Right cardiac atrium (tissue), 5 donors: ENCODE measurements at regions not wholly inside any gene's neighbourhood (a gene's known extent, or its start where the extent isn't known, plus 50 kb on each side); places are given as distances from the start of the nearest gene placed in this dataset.

Experiments used
- ATAC-seq, 2 donors: fragments of 200-7000 bp; cut with Tn5 transposase; one replicate each; pipeline versions ENCODE4 v1.8.0 to v1.9.1; 2020; ENCODE audit warnings: moderate library complexity in 2 of 2, mild to moderate bottlenecking in 1 of 2
- DNase-seq, 3 donors: peaks; one replicate each; pipeline ENCODE4 v3.0.0-alpha.2; 2020
- H3K27ac ChIP-seq: one replicate; pipeline ENCODE4 v1.5.1; 2013; ENCODE audit warnings: mild to moderate bottlenecking, low read length, control low read depth, moderate library complexity
- H3K27me3 ChIP-seq: one replicate; pipeline ENCODE4 v1.6.1; 2013; ENCODE audit not compliant: control insufficient read depth, insufficient read depth
- H3K4me1 ChIP-seq: one replicate; pipeline ENCODE4 v1.6.1; 2013; ENCODE audit warnings: low read length; ENCODE audit not compliant: control insufficient read depth, insufficient read depth
- H3K4me3 ChIP-seq: one replicate; pipeline ENCODE4 v1.5.1; 2013; ENCODE audit warnings: low read length, control low read depth
- H3K9me3 ChIP-seq: one replicate; pipeline ENCODE4 v1.6.1; 2013; ENCODE audit warnings: low read length; ENCODE audit not compliant: control insufficient read depth
- WGBS: extraction: QIAGEN DNeasy Blood & Tissue Kit; methylation state at CpG from one replicate; pipeline ENCODE4 v1.1.7; 2013; 5-methylcytosine and 5-hydroxymethylcytosine counted together
- intact Hi-C, 4 donors: fragments of 100-400 bp; cut with DNase I; formaldehyde crosslinking; loops; one replicate each; pipeline versions ENCODE4 v1.11.0 to v1.14.0; 2022 to 2023
- donor health status: healthy with polysubstance abuse.
- donor health status: DM: no; HTN: yes; CAD: no.
- donor health status: DM: no; HTN: no; CAD: no.
- donor health status: DM: no; HTN: yes; CAD: no; lungs with severe emphysema.
- donor health status: DM: yes; HTN: yes; CAD: no.

DNA sequence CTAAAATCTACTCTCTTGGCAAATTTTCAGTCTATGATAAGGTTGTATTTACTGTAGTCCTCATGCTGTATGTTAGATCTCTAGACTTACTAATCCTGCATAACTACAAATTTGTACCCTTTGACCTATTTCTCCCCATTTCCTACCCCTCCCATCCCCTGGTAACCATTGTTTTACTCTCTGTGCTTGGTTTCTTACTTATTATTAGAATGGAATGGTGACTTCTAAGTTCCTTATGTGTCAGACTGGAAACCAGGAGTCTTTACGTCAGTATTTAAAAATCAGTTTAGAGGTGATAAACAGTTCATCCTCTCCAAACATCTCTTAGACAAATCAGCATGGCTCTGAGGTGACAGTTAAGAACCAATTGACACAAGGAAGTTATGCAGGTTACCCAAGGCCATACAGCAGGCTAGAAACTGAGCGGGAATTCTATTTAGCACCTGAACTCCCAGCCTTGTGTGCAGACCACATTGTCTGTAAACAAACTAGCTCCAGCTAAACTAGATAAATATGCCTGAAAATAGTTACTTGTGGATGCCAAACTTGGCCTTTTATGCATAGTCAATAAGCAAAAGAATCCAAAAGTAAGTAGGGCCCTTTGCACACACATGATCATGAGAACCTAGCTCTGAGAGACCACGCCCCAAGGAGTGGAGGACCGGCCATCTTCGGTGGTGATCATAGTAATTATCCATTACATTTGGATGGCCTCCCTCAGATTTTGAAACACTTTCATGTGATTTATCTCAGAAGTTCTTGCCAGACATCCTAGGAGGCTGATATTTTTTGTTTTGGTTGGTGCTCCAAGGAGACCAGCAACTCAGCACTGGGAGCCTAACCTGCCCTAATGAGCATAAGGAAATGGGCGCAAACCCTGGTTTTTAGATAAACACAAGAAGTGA, 72.3 kb upstream of the BOC start:
- no peak overlapping the region for H3K27ac ChIP-seq
- 72% methylated on average over 6 of the region's 6 CpGs for WGBS
- intact Hi-C loops, result loop anchor here in 1 of 4 donors (5.0 kb wide), 2 partner anchors 73 to 148 kb away; partner anchors contain the start of gene BOC
- ATAC-seq (peak; percentile 68 to 82), DNase-seq (no peak)
- H3K27me3 ChIP-seq, result no peaks in the 10 kb centered on the region
- H3K4me1 ChIP-seq, result no peaks in the 10 kb centered on the region
- no peak overlapping the region for H3K4me3 ChIP-seq
- no peaks in the 10 kb centered on the region for H3K9me3 ChIP-seq

GRCh38 chr3:113140876-113141275, 70.5 kb upstream of the BOC start:
- no peak for ATAC-seq
- WGBS, result 88% methylated on average over 2 of the region's 2 CpGs
- Histone ChIP-seq H3K27ac (no peak overlapping the region), H3K4me3 (no peak overlapping the region), H3K9me3 (no peaks in the 10 kb centered on the region), H3K4me1 (no peaks in the 10 kb centered on the region), H3K27me3 (no peaks in the 10 kb centered on the region)
- intact Hi-C loops, result no loop called here
- DNase-seq, result no peak

DNA sequence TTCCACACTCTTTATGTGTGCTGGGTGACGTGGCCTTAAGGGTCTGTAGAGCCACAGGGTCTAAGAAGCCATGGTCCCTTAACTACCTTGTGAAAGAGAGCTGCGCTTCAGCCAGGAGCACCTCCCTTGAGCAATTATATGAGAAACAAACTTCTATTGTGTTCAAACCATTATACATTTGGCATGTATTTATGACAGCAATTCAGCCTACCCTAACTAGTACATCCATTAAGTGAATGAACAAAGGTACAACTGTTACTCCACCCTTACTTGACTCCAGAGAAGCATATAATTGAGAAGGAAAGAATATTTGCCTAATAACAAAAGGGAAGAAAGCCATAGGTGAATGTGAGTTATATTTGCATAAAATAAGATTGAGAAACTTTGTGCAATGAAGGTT, 69.8 kb upstream of the BOC start:
- DNase-seq, result no peak
- H3K27me3 ChIP-seq, result no peaks in the 10 kb centered on the region
- no peaks in the 10 kb centered on the region for H3K9me3 ChIP-seq
- WGBS, result 95% methylated on average over 2 of the region's 2 CpGs
- intact Hi-C loops, result no loop called here
- no peak for ATAC-seq
- no peaks in the 10 kb centered on the region for H3K4me1 ChIP-seq
- H3K27ac ChIP-seq, result no peak overlapping the region
- no peak overlapping the region for H3K4me3 ChIP-seq

DNA sequence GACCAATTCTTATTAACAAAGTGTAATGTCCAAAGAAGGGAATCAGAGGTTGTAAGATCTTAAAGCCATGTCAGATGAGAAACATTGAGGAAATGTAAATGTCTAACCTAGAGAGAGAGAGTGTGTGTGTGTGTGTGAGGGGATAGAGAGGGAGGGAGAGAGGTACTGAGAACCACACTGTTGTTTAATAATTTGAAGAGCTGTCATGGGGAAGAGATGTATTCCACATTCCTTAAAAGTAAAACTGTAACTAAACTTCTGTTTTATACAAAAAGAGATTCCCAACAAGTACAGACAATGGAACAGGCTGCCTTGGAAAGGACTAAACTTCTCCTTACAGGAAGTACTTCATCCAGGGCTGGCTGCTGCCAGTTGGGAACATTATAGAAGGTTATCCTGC, 68.9 kb upstream of the BOC start:
- Histone ChIP-seq H3K27me3 (no peaks in the 10 kb centered on the region), H3K4me1 (no peaks in the 10 kb centered on the region), H3K27ac (no peak overlapping the region), H3K4me3 (no peak overlapping the region), H3K9me3 (no peaks in the 10 kb centered on the region)
- intact Hi-C loops, result no loop called here
- ATAC-seq (no peak), DNase-seq (no peak)

GRCh38 chr3:113143353-113143752, 68.0 kb upstream of the BOC start:
- DNase-seq, result no peak
- no peaks in the 10 kb centered on the region for H3K4me1 ChIP-seq
- H3K4me3 ChIP-seq, result no peak overlapping the region
- ATAC-seq, result no peak
- 98% methylated on average over 1 of the region's 1 CpG for WGBS
- no peaks in the 10 kb centered on the region for H3K9me3 ChIP-seq
- H3K27ac ChIP-seq, result no peak overlapping the region
- H3K27me3 ChIP-seq, result no peaks in the 10 kb centered on the region
- intact Hi-C loops, result no loop called here

- no peaks in the 10 kb centered on the region for H3K9me3 ChIP-seq
- intact Hi-C loops, result no loop called here
- peak in 1 of 2 donors; percentile 44 for ATAC-seq
- no peak overlapping the region for H3K4me3 ChIP-seq
- no peaks in the 10 kb centered on the region for H3K27me3 ChIP-seq
- peak overlapping the region; percentile 70 for H3K27ac ChIP-seq
- DNase-seq, result peak in 1 of 3 donors; percentile 66
- WGBS, result 61% methylated on average over 9 of the region's 9 CpGs
- H3K4me1 ChIP-seq, result no peaks in the 10 kb centered on the region
These were observed 63.6 kb upstream of the BOC start for GRCh38 chr3:113147681-113148261.

DNA sequence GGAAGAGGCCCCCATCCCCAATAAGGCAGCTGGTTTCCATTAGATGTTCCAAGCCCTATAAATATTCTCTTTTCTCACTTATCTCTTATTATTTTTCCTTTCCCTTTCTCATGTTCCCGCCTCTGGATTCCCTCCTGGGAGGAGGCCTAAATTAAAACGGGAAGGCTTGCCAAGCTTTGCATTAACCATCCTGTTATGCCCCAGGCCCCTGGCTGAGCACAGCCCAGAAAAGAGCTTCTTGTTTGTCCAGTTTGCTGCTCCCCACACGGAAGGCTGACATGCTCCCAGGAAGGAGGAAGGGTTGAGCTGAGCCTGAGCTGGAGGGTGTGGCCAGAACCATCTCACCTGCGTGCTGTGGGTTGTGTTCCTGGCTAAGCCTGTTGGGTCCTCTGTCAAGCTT, 63.1 kb upstream of the BOC start:
- peak in 1 of 3 donors; percentile 53 for DNase-seq
- intact Hi-C loops, result no loop called here
- Histone ChIP-seq H3K4me3 (no peak overlapping the region), H3K27me3 (no peaks in the 10 kb centered on the region), H3K27ac (no peak overlapping the region), H3K4me1 (no peaks in the 10 kb centered on the region), H3K9me3 (no peaks in the 10 kb centered on the region)
- peak in 1 of 2 donors; percentile 36 for ATAC-seq
- WGBS, result 32% methylated on average over 4 of the region's 4 CpGs

DNA sequence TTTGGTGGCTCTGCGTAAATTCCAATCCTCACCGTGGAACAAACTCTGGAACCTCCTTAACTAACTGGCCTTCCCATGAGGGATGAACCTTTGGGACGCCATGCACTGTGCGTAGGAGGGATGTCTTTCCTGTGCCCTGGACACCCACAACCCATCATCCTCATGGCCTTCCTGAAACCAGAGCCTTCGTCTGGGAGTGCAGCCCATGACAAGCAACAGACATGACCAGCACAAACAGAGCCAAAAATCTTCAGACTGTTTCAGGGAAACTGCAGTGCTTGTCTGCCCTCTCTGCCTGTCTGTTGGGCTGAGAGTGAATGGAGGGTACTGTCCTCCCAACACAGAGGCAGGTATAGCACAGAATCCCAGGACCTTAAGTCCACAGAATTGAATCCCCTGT, 61.1 kb upstream of the BOC start:
- WGBS, result 72% methylated on average over 5 of the region's 5 CpGs
- DNase-seq (no peak), ATAC-seq (no peak)
- H3K9me3 ChIP-seq, result no peaks in the 10 kb centered on the region
- H3K27ac ChIP-seq, result no peak overlapping the region
- intact Hi-C loops, result no loop called here
- H3K27me3 ChIP-seq, result no peaks in the 10 kb centered on the region
- no peaks in the 10 kb centered on the region for H3K4me1 ChIP-seq
- no peak overlapping the region for H3K4me3 ChIP-seq

DNA sequence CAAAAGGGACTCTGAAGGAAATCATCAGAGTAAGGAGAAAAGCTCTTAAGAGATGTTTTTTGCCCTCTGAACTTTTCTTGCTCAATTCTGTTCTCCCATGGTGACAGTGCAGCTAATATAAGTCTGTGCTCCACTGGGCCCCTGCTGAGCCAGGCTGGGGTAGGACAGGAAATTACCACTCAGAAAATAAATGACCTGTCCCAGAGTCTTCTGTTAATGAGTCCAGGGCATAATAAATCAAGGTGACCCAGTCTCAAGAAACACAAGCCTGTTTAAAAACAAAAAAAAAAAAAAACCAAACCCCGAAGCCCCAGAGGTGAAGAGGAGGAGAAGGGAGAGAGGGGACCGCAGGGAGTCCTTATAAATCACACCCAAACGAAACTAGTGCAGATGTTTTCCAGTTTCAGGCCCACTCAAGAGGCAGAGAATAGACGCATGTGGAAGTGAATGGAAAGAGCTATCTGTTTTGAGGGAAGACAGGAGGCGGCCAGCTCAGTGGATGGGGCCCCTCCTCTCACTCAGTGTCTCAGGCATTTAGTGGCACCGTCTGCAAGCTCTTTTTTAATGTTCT, 59.8 kb upstream of the BOC start:
- Histone ChIP-seq H3K27me3 (no peaks in the 10 kb centered on the region), H3K4me3 (no peak overlapping the region), H3K27ac (no peak overlapping the region), H3K9me3 (no peaks in the 10 kb centered on the region), H3K4me1 (no peaks in the 10 kb centered on the region)
- DNase-seq (peak in 1 of 3 donors; percentile 52), ATAC-seq (peak; percentile 65 to 71)
- WGBS, result 46% methylated on average over 6 of the region's 6 CpGs
- intact Hi-C loops, result no loop called here

- H3K9me3 ChIP-seq, result no peaks in the 10 kb centered on the region
- H3K4me3 ChIP-seq, result no peak overlapping the region
- intact Hi-C loops, result no loop called here
- 41% methylated on average over 1 of the region's 1 CpG for WGBS
- no peaks in the 10 kb centered on the region for H3K27me3 ChIP-seq
- H3K4me1 ChIP-seq, result no peaks in the 10 kb centered on the region
- H3K27ac ChIP-seq, result no peak overlapping the region
- DNase-seq, result no peak
- ATAC-seq, result no peak
These were observed 58.5 kb upstream of the BOC start for GRCh38 chr3:113152849-113153248.

DNA sequence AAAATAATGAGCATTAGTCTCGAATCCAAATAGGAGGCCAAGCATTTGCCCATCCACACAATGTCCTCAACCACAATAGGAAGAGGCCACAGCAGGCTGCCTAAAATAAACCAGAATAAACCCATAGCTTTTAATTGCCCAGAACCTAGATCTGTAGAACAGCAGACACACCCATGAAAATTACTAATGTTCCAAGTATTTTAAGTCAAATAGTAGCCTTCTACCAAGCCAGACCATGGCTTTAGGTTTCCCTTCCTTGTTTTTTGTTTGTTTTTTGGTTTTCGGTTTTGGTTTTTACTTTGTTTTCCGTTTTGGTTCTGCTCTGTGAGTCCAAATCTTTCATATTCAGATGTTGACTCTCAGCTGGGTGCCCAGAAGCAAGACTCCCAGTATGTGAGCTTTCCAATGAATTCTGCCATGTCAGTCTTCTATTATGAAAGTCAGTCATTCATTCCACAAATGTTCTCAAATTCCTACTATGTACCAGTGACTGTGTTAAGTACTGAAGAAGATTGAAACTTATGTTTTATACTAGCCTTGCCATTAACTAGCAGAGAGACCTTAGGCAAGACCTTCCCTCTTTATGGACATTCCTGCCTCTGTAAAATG, 57.8 kb upstream of the BOC start:
- no peaks in the 10 kb centered on the region for H3K4me1 ChIP-seq
- H3K9me3 ChIP-seq, result no peaks in the 10 kb centered on the region
- no peaks in the 10 kb centered on the region for H3K27me3 ChIP-seq
- no peak for ATAC-seq
- intact Hi-C loops, result no loop called here
- no peak for DNase-seq
- H3K4me3 ChIP-seq, result no peak overlapping the region
- H3K27ac ChIP-seq, result no peak overlapping the region
- WGBS, result 87% methylated on average over 3 of the region's 3 CpGs
